Keratinocyte (primary cell): ENCODE measurements at regions not wholly inside any gene's neighbourhood (a gene's known extent, or its start where the extent isn't known, plus 50 kb on each side); places are given as distances from the start of the nearest gene placed in this dataset.

Experiments used
- DNase-seq: peaks from one replicate; pipeline ENCODE4 v3.0.0-alpha.2; 2011; ENCODE audit warnings: low read depth, missing footprints, low spot score
- FAIRE-seq: peaks from 2 replicates; lab custom pipeline; 2011; peaks lifted over from hg19 to GRCh38; lab: Jason Lieb, UNC
- H2AFZ ChIP-seq: 2 replicates; pipeline ENCODE4 v1.6.0; 2012; ENCODE audit warnings: low read length, control low read depth, inconsistent platforms; ENCODE audit not compliant: control insufficient read depth
- H3K27ac ChIP-seq: 2 replicates; pipeline ENCODE4 v1.5.1; 2011; ENCODE audit warnings: low read length; ENCODE audit not compliant: control insufficient read depth, insufficient read depth
- H3K27me3 ChIP-seq: 3 replicates; pipeline ENCODE4 v1.6.0; 2011; ENCODE audit warnings: low read length; ENCODE audit not compliant: control insufficient read depth, insufficient read depth; ENCODE audit errors: extremely low read depth
- H3K36me3 ChIP-seq, 2 experiments: 2 replicates in 1 of 2; 3 replicates in 1 of 2; pipeline ENCODE4 v1.5.1; 2011; ENCODE audit warnings: low read length in 2 of 2, mild to moderate bottlenecking in 1 of 2; ENCODE audit not compliant: control insufficient read depth in 2 of 2, insufficient read depth in 2 of 2; ENCODE audit errors: extremely low read depth in 1 of 2
- H3K4me1 ChIP-seq: 3 replicates; pipeline ENCODE4 v1.5.1; 2011; ENCODE audit warnings: low read length; ENCODE audit not compliant: control insufficient read depth, insufficient read depth; ENCODE audit errors: extremely low read depth
- H3K4me2 ChIP-seq: 3 replicates; pipeline ENCODE4 v1.6.0; 2011; ENCODE audit warnings: low read depth, low read length; ENCODE audit not compliant: control insufficient read depth, insufficient read depth; ENCODE audit errors: extremely low read depth
- H3K4me3 ChIP-seq, 3 experiments: fragments of 200-600 bp in 1 of 3; sonication (generic) in 1 of 3; 2 replicates in 2 of 3; 3 replicates in 1 of 3; pipeline ENCODE4 v1.5.1; 2011 to 2016; ENCODE audit warnings: low read length in 3 of 3, mild to moderate bottlenecking in 3 of 3, control low read depth in 2 of 3, inconsistent platforms in 1 of 3, low read depth in 1 of 3, mixed read lengths in 1 of 3, mixed run types in 1 of 3, moderate library complexity in 1 of 3; ENCODE audit not compliant: control insufficient read depth in 2 of 3, insufficient read depth in 2 of 3; ENCODE audit errors: extremely low read depth in 1 of 3
- H3K79me2 ChIP-seq: 2 replicates; pipeline ENCODE4 v1.6.0; 2012; ENCODE audit warnings: low read length; ENCODE audit not compliant: control insufficient read depth, insufficient read depth
- H3K9ac ChIP-seq: 3 replicates; pipeline ENCODE4 v1.6.0; 2011; ENCODE audit warnings: low read length; ENCODE audit not compliant: control insufficient read depth, insufficient read depth; ENCODE audit errors: extremely low read depth
- H3K9me1 ChIP-seq: 3 replicates; pipeline ENCODE4 v1.6.0; 2011; ENCODE audit warnings: low read length; ENCODE audit not compliant: control insufficient read depth, insufficient read depth; ENCODE audit errors: extremely low read depth
- H3K9me3 ChIP-seq: 2 replicates; pipeline ENCODE4 v1.5.1; 2012; ENCODE audit warnings: low read depth, low read length; ENCODE audit not compliant: control insufficient read depth
- H4K20me1 ChIP-seq: 3 replicates; pipeline ENCODE4 v1.6.0; 2011; ENCODE audit warnings: low read length; ENCODE audit not compliant: control insufficient read depth, insufficient read depth; ENCODE audit errors: extremely low read depth
- EZH2 ChIP-seq: IDR thresholded peaks from one replicate; pipeline ENCODE4 v1.6.1; 2012; ENCODE audit warnings: inconsistent platforms, mild to moderate bottlenecking, low read length, moderate library complexity
- dilution Hi-C: fragments of 300-500 bp; cut with MboI; formaldehyde crosslinking; loops from one replicate; pipeline ENCODE4 v1.7.0; 2020; ENCODE audit warnings: low sequenced_read_pairs; ENCODE audit not compliant: extremely low pct_ligation_motif_present
- TF ChIP-seq, protein P1 (sequence below), 3 experiments: IDR thresholded peaks in 1 of 3; conservative IDR thresholded peaks in 1 of 3; optimal IDR thresholded peaks in 1 of 3; 2 replicates in 2 of 3; 3 replicates in 1 of 3; pipeline versions ENCODE3 to v1.5.1; 2011; ENCODE audit warnings: low read length in 3 of 3, mild to moderate bottlenecking in 3 of 3, moderate library complexity in 2 of 3, control low read depth in 1 of 3, inconsistent platforms in 1 of 3; ENCODE audit not compliant: insufficient read depth in 2 of 3; ENCODE audit errors: extremely low read depth in 1 of 3

DNA sequence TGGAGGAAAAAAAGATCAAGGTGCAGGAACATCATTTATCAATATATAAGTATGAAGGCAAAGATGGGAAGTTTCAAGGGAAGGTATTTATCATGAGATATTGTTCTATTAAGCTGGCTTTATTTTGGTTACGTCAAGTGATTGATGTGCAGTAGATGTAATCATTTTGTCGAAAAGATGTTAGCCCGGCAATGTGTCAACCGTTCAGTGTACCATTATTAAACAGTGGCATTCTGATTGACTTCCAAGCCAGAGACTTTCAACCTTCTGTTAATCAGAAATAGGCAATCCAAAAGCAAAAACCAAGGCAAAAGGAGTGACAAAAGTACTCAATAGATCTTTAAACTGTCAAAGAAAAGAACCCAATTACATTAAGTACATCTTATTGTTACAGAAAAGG is 1340.3 kb upstream of the GOT2 start:
- DNase-seq: no peak
- no peak overlapping the region for H3K27ac ChIP-seq
- no peaks in the 10 kb centered on the region for H3K9me3 ChIP-seq
- H2AFZ ChIP-seq: no peak overlapping the region
- H3K36me3 ChIP-seq: no peaks in the 10 kb centered on the region
- no peak overlapping the region for H3K4me3 ChIP-seq
- H3K9ac ChIP-seq: no peak overlapping the region
- no peaks in the 10 kb centered on the region for H3K79me2 ChIP-seq
- no peaks in the 10 kb centered on the region for H4K20me1 ChIP-seq
- no peaks in the 10 kb centered on the region for H3K27me3 ChIP-seq
- FAIRE-seq: no peak
- H3K4me1 ChIP-seq: no peaks in the 10 kb centered on the region
- dilution Hi-C loops: no loop called here
- TF ChIP-seq, protein P1, sequence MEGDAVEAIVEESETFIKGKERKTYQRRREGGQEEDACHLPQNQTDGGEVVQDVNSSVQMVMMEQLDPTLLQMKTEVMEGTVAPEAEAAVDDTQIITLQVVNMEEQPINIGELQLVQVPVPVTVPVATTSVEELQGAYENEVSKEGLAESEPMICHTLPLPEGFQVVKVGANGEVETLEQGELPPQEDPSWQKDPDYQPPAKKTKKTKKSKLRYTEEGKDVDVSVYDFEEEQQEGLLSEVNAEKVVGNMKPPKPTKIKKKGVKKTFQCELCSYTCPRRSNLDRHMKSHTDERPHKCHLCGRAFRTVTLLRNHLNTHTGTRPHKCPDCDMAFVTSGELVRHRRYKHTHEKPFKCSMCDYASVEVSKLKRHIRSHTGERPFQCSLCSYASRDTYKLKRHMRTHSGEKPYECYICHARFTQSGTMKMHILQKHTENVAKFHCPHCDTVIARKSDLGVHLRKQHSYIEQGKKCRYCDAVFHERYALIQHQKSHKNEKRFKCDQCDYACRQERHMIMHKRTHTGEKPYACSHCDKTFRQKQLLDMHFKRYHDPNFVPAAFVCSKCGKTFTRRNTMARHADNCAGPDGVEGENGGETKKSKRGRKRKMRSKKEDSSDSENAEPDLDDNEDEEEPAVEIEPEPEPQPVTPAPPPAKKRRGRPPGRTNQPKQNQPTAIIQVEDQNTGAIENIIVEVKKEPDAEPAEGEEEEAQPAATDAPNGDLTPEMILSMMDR (optimal IDR thresholded peaks at IDR 0.05 in 1 of 3, IDR thresholded peaks at IDR 0.05 in 1 of 3, conservative IDR thresholded peaks at IDR 0.05 in 1 of 3; ENCODE audit: extremely low read depth in 1 of 3, insufficient read depth in 2 of 3, low read length in 3 of 3): no peak
- TF ChIP-seq EZH2: no peak
- no peak overlapping the region for H3K4me2 ChIP-seq
- H3K9me1 ChIP-seq: no peaks in the 10 kb centered on the region

DNA sequence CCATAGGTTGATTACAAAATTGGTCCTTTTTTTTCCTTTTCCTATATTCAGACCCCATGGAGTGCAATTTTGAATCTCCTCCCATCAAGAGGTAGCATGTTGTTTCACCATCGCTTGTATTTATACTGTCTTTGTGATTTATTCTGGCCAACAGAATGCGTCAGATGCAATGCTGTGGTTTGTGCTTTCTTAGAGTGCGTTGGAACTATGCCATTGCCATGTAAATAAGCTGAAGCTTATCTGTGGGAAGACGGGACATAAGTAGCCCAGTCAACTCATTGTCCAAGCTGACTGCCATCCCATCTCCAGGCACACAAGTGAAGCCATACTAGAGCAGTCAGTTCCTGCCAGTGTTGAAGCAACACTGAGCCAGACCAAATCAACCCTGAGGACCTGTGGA is 1339.3 kb upstream of the GOT2 start:
- DNase-seq: no peak

More for the DNA sequence above, 1339.3 kb upstream of the GOT2 start:
- no peak overlapping the region for H3K27ac ChIP-seq
- H3K36me3 ChIP-seq: no peaks in the 10 kb centered on the region
- no peaks in the 10 kb centered on the region for H3K9me1 ChIP-seq
- no peak overlapping the region for H2AFZ ChIP-seq
- no peak for FAIRE-seq
- no peak overlapping the region for H3K4me2 ChIP-seq
- H3K27me3 ChIP-seq: no peaks in the 10 kb centered on the region
- H3K4me3 ChIP-seq: no peak overlapping the region
- no peaks in the 10 kb centered on the region for H3K9me3 ChIP-seq
- H4K20me1 ChIP-seq: no peaks in the 10 kb centered on the region
- dilution Hi-C loops: no loop called here
- no peak for TF ChIP-seq EZH2
- TF ChIP-seq, protein P1 (optimal IDR thresholded peaks at IDR 0.05 in 1 of 3, IDR thresholded peaks at IDR 0.05 in 1 of 3, conservative IDR thresholded peaks at IDR 0.05 in 1 of 3; ENCODE audit: extremely low read depth in 1 of 3, insufficient read depth in 2 of 3, low read length in 3 of 3): no peak
- H3K79me2 ChIP-seq: no peaks in the 10 kb centered on the region
- no peak overlapping the region for H3K9ac ChIP-seq
- H3K4me1 ChIP-seq: no peaks in the 10 kb centered on the region
